Endothelial cell of umbilical vein (primary cell): ENCODE measurements at regions not wholly inside any gene's neighbourhood (a gene's known extent, or its start where the extent isn't known, plus 50 kb on each side); places are given as distances from the start of the nearest gene placed in this dataset.

ENCODE experiments used
- BruUV-seq: library from RNA; stranded (reverse); fragments of 400-500 nt; replicated peaks from 2 replicates; lab custom pipeline; 2021; lab: Mats Ljungman, UMichigan
- CTCF ChIA-PET: fragments of 300-600, 350-600 bp; sonication (Branson Sonifier 250); formaldehyde crosslinking; loops from one replicate; lab custom pipeline; 2021; ENCODE audit warnings: antibody characterized with exemption, inconsistent platforms; lab: Charles Lee
- POLR2A ChIA-PET: fragments of 300-600, 350-600 bp; sonication (Branson Sonifier 250); formaldehyde crosslinking; loops from one replicate; lab custom pipeline; 2021; ENCODE audit warnings: antibody characterized with exemption, inconsistent platforms; lab: Charles Lee
- DNase-seq: peaks from one replicate; pipeline ENCODE4 v3.0.0-alpha.2; 2011; ENCODE audit warnings: low read depth, low spot score
- FAIRE-seq: peaks from 2 replicates; lab custom pipeline; 2011; peaks lifted over from hg19 to GRCh38; lab: Jason Lieb, UNC
- H2AFZ ChIP-seq: 2 replicates; pipeline ENCODE4 v1.6.0; 2012; ENCODE audit warnings: low read depth, low read length, control low read depth, inconsistent platforms
- H3K27ac ChIP-seq: 2 replicates; pipeline ENCODE4 v1.5.1; 2011; ENCODE audit warnings: low read depth, mild to moderate bottlenecking, control low read depth, low read length, moderate library complexity; ENCODE audit not compliant: insufficient read depth
- H3K27me3 ChIP-seq, 2 experiments: 2 replicates each; pipeline versions ENCODE4 v1.6.0 to v1.6.1; 2011; ENCODE audit warnings: low read length in 2 of 2, mixed read lengths in 1 of 2; ENCODE audit not compliant: control insufficient read depth in 2 of 2, insufficient read depth in 2 of 2
- H3K36me3 ChIP-seq, 2 experiments: 2 replicates in 1 of 2; 3 replicates in 1 of 2; pipeline ENCODE4 v1.5.1; 2011; ENCODE audit warnings: low read length in 2 of 2, mild to moderate bottlenecking in 1 of 2, moderate library complexity in 1 of 2; ENCODE audit not compliant: control insufficient read depth in 2 of 2, insufficient read depth in 2 of 2; ENCODE audit errors: extremely low read depth in 1 of 2
- H3K4me1 ChIP-seq: 3 replicates; pipeline ENCODE4 v1.5.1; 2011; ENCODE audit warnings: mild to moderate bottlenecking, low read length; ENCODE audit not compliant: control insufficient read depth, insufficient read depth; ENCODE audit errors: extremely low read depth
- H3K4me2 ChIP-seq: 2 replicates; pipeline ENCODE4 v1.6.1; 2011; ENCODE audit warnings: low read length, control low read depth, mixed read lengths; ENCODE audit not compliant: insufficient read depth
- H3K4me3 ChIP-seq, 3 experiments: fragments of 200-600 bp in 1 of 3; sonication (generic), shearing (Covaris generic) in 1 of 3; replicated peaks in 1 of 3; 2 replicates each; pipeline ENCODE4 v1.5.1; 2011 to 2016; ENCODE audit warnings: control low read depth in 3 of 3, low read length in 3 of 3, mild to moderate bottlenecking in 2 of 3, inconsistent platforms in 1 of 3, low read depth in 1 of 3, moderate library complexity in 1 of 3; ENCODE audit not compliant: insufficient read depth in 1 of 3
- H3K79me2 ChIP-seq: 2 replicates; pipeline ENCODE4 v1.6.0; 2012; ENCODE audit warnings: low read length, inconsistent platforms; ENCODE audit not compliant: control insufficient read depth, insufficient read depth
- H3K9ac ChIP-seq: replicated peaks from 2 replicates; pipeline ENCODE3; 2011; ENCODE audit warnings: low read length, control low read depth; ENCODE audit not compliant: insufficient read depth; ENCODE audit errors: extremely low read depth
- H3K9me1 ChIP-seq: replicated peaks from 3 replicates; pipeline ENCODE4 v1.6.0; 2011; ENCODE audit warnings: mild to moderate bottlenecking, low read length; ENCODE audit not compliant: control insufficient read depth, insufficient read depth; ENCODE audit errors: extremely low read depth
- H3K9me3 ChIP-seq: replicated peaks from 2 replicates; pipeline ENCODE4 v1.5.1; 2012; ENCODE audit warnings: low read length, inconsistent platforms; ENCODE audit not compliant: control insufficient read depth, insufficient read depth
- H4K20me1 ChIP-seq: replicated peaks from 2 replicates; pipeline ENCODE3; 2011; ENCODE audit warnings: mild to moderate bottlenecking, low read length; ENCODE audit not compliant: control insufficient read depth, insufficient read depth; ENCODE audit errors: extremely low read depth
- CTCF ChIP-seq, 2 donors: IDR thresholded peaks; 1 replicate in 1 of 2; 2 replicates in 1 of 2; pipeline ENCODE4 v1.5.1; 2011; ENCODE audit warnings: low read length in 2 of 2, mild to moderate bottlenecking in 2 of 2, moderate library complexity in 2 of 2, control low read depth in 1 of 2, inconsistent platforms in 1 of 2, low read depth in 1 of 2; ENCODE audit not compliant: insufficient read depth in 1 of 2; ENCODE audit errors: extremely low read depth in 1 of 2
- EZH2 ChIP-seq: IDR thresholded peaks from 2 replicates; pipeline ENCODE4 v1.6.1; 2012; ENCODE audit warnings: borderline replicate concordance, low read depth, mild to moderate bottlenecking, moderate library complexity, low read length, inconsistent platforms; ENCODE audit not compliant: severe bottlenecking
- FOS ChIP-seq: IDR thresholded peaks from 2 replicates; pipeline ENCODE4 v1.6.1; 2011; ENCODE audit warnings: mild to moderate bottlenecking, low read length, moderate library complexity, borderline replicate concordance; ENCODE audit not compliant: insufficient read depth
- GATA2 ChIP-seq: IDR thresholded peaks from 2 replicates; pipeline ENCODE4 v1.7.0; 2011; ENCODE audit warnings: low read depth, mild to moderate bottlenecking, moderate library complexity, mixed read lengths, low read length; ENCODE audit not compliant: insufficient read length, insufficient read depth
- JUN ChIP-seq: IDR thresholded peaks from 2 replicates; pipeline ENCODE4 v1.6.1; 2011; ENCODE audit warnings: borderline replicate concordance, low read depth; ENCODE audit not compliant: insufficient read length, insufficient read depth
- MAX ChIP-seq: IDR thresholded peaks from 2 replicates; pipeline ENCODE4 v1.6.1; 2011; ENCODE audit not compliant: insufficient read depth, insufficient read length
- MYC ChIP-seq: IDR thresholded peaks from one replicate; pipeline ENCODE4 v1.6.1; 2011; ENCODE audit warnings: mild to moderate bottlenecking, low read depth, low read length
- POLR2A ChIP-seq: IDR thresholded peaks from 2 replicates; pipeline ENCODE4 v1.6.1; 2012; ENCODE audit warnings: low read depth, mild to moderate bottlenecking, control low read depth, low read length
- POLR2AphosphoS5 ChIP-seq: IDR thresholded peaks from 2 replicates; pipeline ENCODE4 v1.6.1; 2012; ENCODE audit warnings: low read depth, mild to moderate bottlenecking, control low read depth, low read length, moderate library complexity; ENCODE audit not compliant: insufficient read depth
- dilution Hi-C: fragments of 300-500 bp; cut with MboI; formaldehyde crosslinking; loops from one replicate; pipeline ENCODE4 v1.15.0; 2019; ENCODE audit warnings: low sequenced_read_pairs; ENCODE audit not compliant: extremely low pct_ligation_motif_present
- intact Hi-C: fragments of 100-400 bp; cut with micrococcal nuclease; formaldehyde crosslinking; loops from one replicate; pipeline ENCODE4 v1.10.0; 2022

- no peak overlapping the region for H3K4me2 ChIP-seq
- no peaks in the 10 kb centered on the region for H3K27me3 ChIP-seq
- no peak overlapping the region for H3K4me3 ChIP-seq
- H3K9me3 ChIP-seq, result no peaks in the 10 kb centered on the region
- intact Hi-C loops (no loop called here), dilution Hi-C loops (no loop called here)
- H3K79me2 ChIP-seq, result no peaks in the 10 kb centered on the region
- H3K9ac ChIP-seq, result no peak overlapping the region
- FAIRE-seq, result no peak
- POLR2A ChIA-PET, result no interaction called here
- BruUV-seq, result no TSS peak
- no peak for DNase-seq
- no peaks in the 10 kb centered on the region for H4K20me1 ChIP-seq
- no peak overlapping the region for H3K27ac ChIP-seq
- no peaks in the 10 kb centered on the region for H3K36me3 ChIP-seq
- CTCF ChIA-PET, result no interaction called here
- no peaks in the 10 kb centered on the region for H3K4me1 ChIP-seq
- H3K9me1 ChIP-seq, result no peaks in the 10 kb centered on the region
- TF ChIP-seq EZH2 (no peak), MYC (no peak), MAX (no peak), CTCF (IDR thresholded peaks at IDR 0.05; ENCODE audit: extremely low read depth in 1 of 2, insufficient read depth in 1 of 2, low read depth in 1 of 2, low read length in 2 of 2) (no peak), POLR2AphosphoS5 (no peak), GATA2 (no peak), FOS (no peak), POLR2A (no peak), JUN (no peak)
- H2AFZ ChIP-seq, result no peak overlapping the region
Observed at GRCh38 chr11:134725716-134726639, 313.9 kb upstream of the B3GAT1 start.
